SK-N-SH treated with all-trans-retinoic acid at 6 μM for 48 hours (cell line): ENCODE measurements at regions not wholly inside any gene's neighbourhood (a gene's known extent, or its start where the extent isn't known, plus 50 kb on each side); places are given as distances from the start of the nearest gene placed in this dataset.
"Not testable (repeated sequence)": the region's sequence is repeated elsewhere in the genome, so short reads cannot be mapped to it uniquely, and the experiment has no call there.

ENCODE experiments used
- ATAC-seq: fragments of 200-7000 bp; cut with Tn5 transposase; 3 replicates; pipeline ENCODE4 v1.9.1; 2020; ENCODE audit warnings: mild to moderate bottlenecking, moderate library complexity
- ARNTL ChIP-seq: fragments of 450-650 bp; formaldehyde crosslinking; IDR thresholded peaks from 2 replicates; pipeline ENCODE4 v1.5.0; 2020; ENCODE audit warnings: low read depth, mild to moderate bottlenecking, moderate library complexity, borderline replicate concordance
- BACH2 ChIP-seq: fragments of 250-450 bp; sonication (Bioruptor Pico); IDR thresholded peaks from 2 replicates; pipeline ENCODE4 v1.9.0; 2021; ENCODE audit warnings: mild to moderate bottlenecking, borderline replicate concordance
- CSDC2 ChIP-seq: fragments of 250-450 bp; sonication (Bioruptor Pico); IDR thresholded peaks from 2 replicates; pipeline ENCODE4 v1.5.0; 2020; ENCODE audit warnings: mild to moderate bottlenecking, moderate library complexity
- ESRRG ChIP-seq: fragments of 250-450 bp; sonication (Bioruptor Pico); IDR thresholded peaks from 2 replicates; pipeline ENCODE4 v1.6.1; 2021; ENCODE audit warnings: mild to moderate bottlenecking
- GLIS3 ChIP-seq: fragments of 250-450 bp; sonication (Bioruptor Pico); IDR thresholded peaks from 2 replicates; pipeline ENCODE4 v1.5.0; 2020; ENCODE audit warnings: mild to moderate bottlenecking, moderate library complexity
- ISL1 ChIP-seq: fragments of 250-450 bp; sonication (Bioruptor Pico); IDR thresholded peaks from 2 replicates; pipeline ENCODE4 v2.1.2; 2022; ENCODE audit warnings: mild to moderate bottlenecking, moderate library complexity
- OSR1 ChIP-seq: fragments of 250-450 bp; sonication (Bioruptor Pico); IDR thresholded peaks from 2 replicates; pipeline ENCODE4 v1.8.0; 2022; ENCODE audit warnings: moderate library complexity, mild to moderate bottlenecking, inconsistent platforms
- PPARA ChIP-seq: fragments of 250-450 bp; sonication (Bioruptor Pico); IDR thresholded peaks from 2 replicates; pipeline ENCODE4 v1.5.0; 2020; ENCODE audit warnings: mild to moderate bottlenecking, borderline replicate concordance
- RARB ChIP-seq: fragments of 250-450 bp; sonication (Bioruptor Pico); IDR thresholded peaks from 2 replicates; pipeline ENCODE4 v1.8.0; 2021; ENCODE audit warnings: mild to moderate bottlenecking, moderate library complexity
- SNAI2 ChIP-seq: fragments of 250-450 bp; sonication (Bioruptor Pico); IDR thresholded peaks from 2 replicates; pipeline ENCODE4 v1.5.0; 2020; ENCODE audit warnings: mild to moderate bottlenecking, moderate library complexity
- TCF4 ChIP-seq: fragments of 250-450 bp; sonication (Bioruptor Pico); IDR thresholded peaks from 2 replicates; pipeline ENCODE4 v1.8.0; 2021; ENCODE audit warnings: mild to moderate bottlenecking, moderate library complexity, borderline replicate concordance
- TOX ChIP-seq: fragments of 250-450 bp; sonication (Bioruptor Pico); IDR thresholded peaks from 2 replicates; pipeline ENCODE4 v1.8.0; 2021; ENCODE audit warnings: mild to moderate bottlenecking, moderate library complexity, borderline replicate concordance
- ZC3H10 ChIP-seq: fragments of 250-450 bp; sonication (Bioruptor Pico); IDR thresholded peaks from 2 replicates; pipeline ENCODE4 v1.5.1; 2021; ENCODE audit warnings: mild to moderate bottlenecking, moderate library complexity
- ZFP3 ChIP-seq: fragments of 250-450 bp; sonication (Bioruptor Pico); IDR thresholded peaks from 2 replicates; pipeline ENCODE4 v1.5.0; 2020; ENCODE audit warnings: mild to moderate bottlenecking, moderate library complexity
- ZFP30 ChIP-seq: fragments of 450-650 bp; formaldehyde crosslinking; IDR thresholded peaks from 2 replicates; pipeline ENCODE4 v1.5.0; 2022; ENCODE audit warnings: mild to moderate bottlenecking, moderate library complexity
- ZNF565 ChIP-seq: fragments of 450-650 bp; formaldehyde crosslinking; conservative IDR thresholded peaks from 2 replicates; pipeline ENCODE4 v1.5.0; 2020; ENCODE audit warnings: low read depth, mild to moderate bottlenecking, moderate library complexity
- ZNF70 ChIP-seq: fragments of 450-650 bp; formaldehyde crosslinking; IDR thresholded peaks from 2 replicates; pipeline ENCODE4 v1.5.0; 2020; ENCODE audit warnings: mild to moderate bottlenecking, moderate library complexity
- ZNF8 ChIP-seq: fragments of 450-650 bp; formaldehyde crosslinking; IDR thresholded peaks from 2 replicates; pipeline ENCODE4 v1.5.0; 2020; ENCODE audit warnings: mild to moderate bottlenecking, moderate library complexity
- TF ChIP-seq, protein P1 (sequence below): fragments of 250-450 bp; sonication (Bioruptor Pico); IDR thresholded peaks from 2 replicates; pipeline ENCODE4 v1.5.0; 2020; ENCODE audit warnings: mild to moderate bottlenecking, moderate library complexity
- TF ChIP-seq, protein P2 (sequence below): fragments of 250-450 bp; sonication (Bioruptor Pico); IDR thresholded peaks from 2 replicates; pipeline ENCODE4 v1.5.1; 2021; ENCODE audit warnings: mild to moderate bottlenecking, moderate library complexity
- TF ChIP-seq, protein P3 (sequence below): fragments of 250-450 bp; sonication (Bioruptor Pico); IDR thresholded peaks from 2 replicates; pipeline ENCODE4 v1.8.0; 2020; ENCODE audit warnings: mild to moderate bottlenecking, moderate library complexity, borderline replicate concordance
- TF ChIP-seq, protein P4 (sequence below): fragments of 250-450 bp; sonication (Bioruptor Pico); IDR thresholded peaks from 2 replicates; pipeline ENCODE4 v1.8.0; 2021; ENCODE audit warnings: low read depth, mild to moderate bottlenecking, moderate library complexity, borderline replicate concordance
- TF ChIP-seq, protein P5 (sequence below): fragments of 250-450 bp; sonication (Bioruptor Pico); IDR thresholded peaks from 2 replicates; pipeline ENCODE4 v1.5.1; 2020; ENCODE audit warnings: low read depth, mild to moderate bottlenecking, moderate library complexity

DNA sequence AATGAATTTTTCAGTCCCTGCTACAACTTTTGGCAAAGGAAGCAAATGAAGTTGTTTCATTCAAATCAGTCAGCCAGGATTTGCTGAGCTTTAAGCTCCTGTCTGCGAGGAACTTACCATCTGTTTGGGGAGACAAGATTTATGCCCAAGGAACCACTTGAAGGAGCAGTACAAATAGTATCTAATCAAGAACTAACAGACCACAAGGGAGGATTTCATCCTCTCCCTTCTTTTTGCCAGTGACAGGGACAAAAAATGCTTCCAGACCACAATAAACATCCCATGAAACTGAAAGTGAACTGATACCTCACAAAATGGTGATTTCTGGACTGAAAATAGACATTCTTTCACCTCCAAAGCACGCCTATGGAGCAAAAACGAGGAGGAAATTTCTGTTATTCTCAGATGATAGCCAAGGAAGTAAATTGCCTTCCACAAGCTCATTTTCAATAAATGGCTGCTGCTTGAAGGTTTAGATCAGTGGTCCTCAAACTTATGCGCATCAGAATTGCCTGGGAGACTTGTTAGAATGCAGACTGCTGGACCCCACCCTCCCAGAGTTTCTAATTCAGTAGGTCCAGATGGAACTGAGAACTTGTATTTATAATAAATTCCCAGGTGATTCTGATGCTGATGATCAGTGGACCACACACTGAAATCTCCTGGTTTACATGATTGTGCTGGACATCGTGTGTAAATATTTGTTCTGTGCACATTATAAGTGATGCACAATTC lies 202.4 kb upstream of the GADL1 start:
- TF ChIP-seq CSDC2 (CRISPR knock-in tag) = no peak
- TF ChIP-seq, protein P1, sequence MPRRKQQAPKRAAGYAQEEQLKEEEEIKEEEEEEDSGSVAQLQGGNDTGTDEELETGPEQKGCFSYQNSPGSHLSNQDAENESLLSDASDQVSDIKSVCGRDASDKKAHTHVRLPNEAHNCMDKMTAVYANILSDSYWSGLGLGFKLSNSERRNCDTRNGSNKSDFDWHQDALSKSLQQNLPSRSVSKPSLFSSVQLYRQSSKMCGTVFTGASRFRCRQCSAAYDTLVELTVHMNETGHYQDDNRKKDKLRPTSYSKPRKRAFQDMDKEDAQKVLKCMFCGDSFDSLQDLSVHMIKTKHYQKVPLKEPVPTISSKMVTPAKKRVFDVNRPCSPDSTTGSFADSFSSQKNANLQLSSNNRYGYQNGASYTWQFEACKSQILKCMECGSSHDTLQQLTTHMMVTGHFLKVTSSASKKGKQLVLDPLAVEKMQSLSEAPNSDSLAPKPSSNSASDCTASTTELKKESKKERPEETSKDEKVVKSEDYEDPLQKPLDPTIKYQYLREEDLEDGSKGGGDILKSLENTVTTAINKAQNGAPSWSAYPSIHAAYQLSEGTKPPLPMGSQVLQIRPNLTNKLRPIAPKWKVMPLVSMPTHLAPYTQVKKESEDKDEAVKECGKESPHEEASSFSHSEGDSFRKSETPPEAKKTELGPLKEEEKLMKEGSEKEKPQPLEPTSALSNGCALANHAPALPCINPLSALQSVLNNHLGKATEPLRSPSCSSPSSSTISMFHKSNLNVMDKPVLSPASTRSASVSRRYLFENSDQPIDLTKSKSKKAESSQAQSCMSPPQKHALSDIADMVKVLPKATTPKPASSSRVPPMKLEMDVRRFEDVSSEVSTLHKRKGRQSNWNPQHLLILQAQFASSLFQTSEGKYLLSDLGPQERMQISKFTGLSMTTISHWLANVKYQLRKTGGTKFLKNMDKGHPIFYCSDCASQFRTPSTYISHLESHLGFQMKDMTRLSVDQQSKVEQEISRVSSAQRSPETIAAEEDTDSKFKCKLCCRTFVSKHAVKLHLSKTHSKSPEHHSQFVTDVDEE (CRISPR knock-in tag) = no peak
- no peak for TF ChIP-seq ESRRG (CRISPR knock-in tag)
- no peak for TF ChIP-seq OSR1
- no peak for TF ChIP-seq ZNF565 (CRISPR knock-in tag)
- ATAC-seq = no peak

DNA sequence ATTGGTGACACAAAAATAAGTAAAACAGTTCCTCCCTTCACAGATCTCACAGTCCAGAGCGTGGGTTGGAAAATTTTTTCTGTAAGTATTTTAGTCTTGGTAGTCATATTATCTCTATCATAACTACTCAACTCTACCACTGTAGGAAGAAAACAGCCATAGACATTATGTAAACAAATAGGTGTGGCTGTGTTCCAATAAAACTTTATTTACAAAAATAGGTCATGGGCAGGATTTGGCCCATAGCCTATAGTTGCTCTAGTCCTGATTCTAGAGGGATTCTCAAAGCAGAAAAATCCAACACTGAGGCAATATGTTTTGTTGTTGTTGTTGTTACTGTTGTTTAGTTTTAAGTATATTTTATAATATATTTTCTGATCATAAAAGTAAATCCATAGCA lies 206.1 kb upstream of the GADL1 start:
- TF ChIP-seq TOX = no peak
- TF ChIP-seq ESRRG (CRISPR knock-in tag) = no peak
- no peak for TF ChIP-seq SNAI2 (CRISPR knock-in tag)
- no peak for TF ChIP-seq PPARA (CRISPR knock-in tag)
- TF ChIP-seq ZNF70 (CRISPR knock-in tag) = no peak
- no peak for TF ChIP-seq RARB
- no peak for TF ChIP-seq TCF4 (CRISPR knock-in tag)
- TF ChIP-seq ARNTL (CRISPR knock-in tag) = no peak
- TF ChIP-seq ZFP30 (CRISPR knock-in tag) = no peak
- TF ChIP-seq, protein P2, sequence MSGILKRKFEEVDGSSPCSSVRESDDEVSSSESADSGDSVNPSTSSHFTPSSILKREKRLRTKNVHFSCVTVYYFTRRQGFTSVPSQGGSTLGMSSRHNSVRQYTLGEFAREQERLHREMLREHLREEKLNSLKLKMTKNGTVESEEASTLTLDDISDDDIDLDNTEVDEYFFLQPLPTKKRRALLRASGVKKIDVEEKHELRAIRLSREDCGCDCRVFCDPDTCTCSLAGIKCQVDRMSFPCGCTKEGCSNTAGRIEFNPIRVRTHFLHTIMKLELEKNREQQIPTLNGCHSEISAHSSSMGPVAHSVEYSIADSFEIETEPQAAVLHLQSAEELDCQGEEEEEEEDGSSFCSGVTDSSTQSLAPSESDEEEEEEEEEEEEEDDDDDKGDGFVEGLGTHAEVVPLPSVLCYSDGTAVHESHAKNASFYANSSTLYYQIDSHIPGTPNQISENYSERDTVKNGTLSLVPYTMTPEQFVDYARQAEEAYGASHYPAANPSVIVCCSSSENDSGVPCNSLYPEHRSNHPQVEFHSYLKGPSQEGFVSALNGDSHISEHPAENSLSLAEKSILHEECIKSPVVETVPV (CRISPR knock-in tag) = no peak
- no peak for TF ChIP-seq ZNF565 (CRISPR knock-in tag)
- TF ChIP-seq ISL1 (CRISPR knock-in tag) = no peak
- TF ChIP-seq ZNF8 (CRISPR knock-in tag) = no peak
- TF ChIP-seq, protein P3, sequence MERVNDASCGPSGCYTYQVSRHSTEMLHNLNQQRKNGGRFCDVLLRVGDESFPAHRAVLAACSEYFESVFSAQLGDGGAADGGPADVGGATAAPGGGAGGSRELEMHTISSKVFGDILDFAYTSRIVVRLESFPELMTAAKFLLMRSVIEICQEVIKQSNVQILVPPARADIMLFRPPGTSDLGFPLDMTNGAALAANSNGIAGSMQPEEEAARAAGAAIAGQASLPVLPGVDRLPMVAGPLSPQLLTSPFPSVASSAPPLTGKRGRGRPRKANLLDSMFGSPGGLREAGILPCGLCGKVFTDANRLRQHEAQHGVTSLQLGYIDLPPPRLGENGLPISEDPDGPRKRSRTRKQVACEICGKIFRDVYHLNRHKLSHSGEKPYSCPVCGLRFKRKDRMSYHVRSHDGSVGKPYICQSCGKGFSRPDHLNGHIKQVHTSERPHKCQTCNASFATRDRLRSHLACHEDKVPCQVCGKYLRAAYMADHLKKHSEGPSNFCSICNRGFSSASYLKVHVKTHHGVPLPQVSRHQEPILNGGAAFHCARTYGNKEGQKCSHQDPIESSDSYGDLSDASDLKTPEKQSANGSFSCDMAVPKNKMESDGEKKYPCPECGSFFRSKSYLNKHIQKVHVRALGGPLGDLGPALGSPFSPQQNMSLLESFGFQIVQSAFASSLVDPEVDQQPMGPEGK (CRISPR knock-in tag) = no peak
- no peak for TF ChIP-seq GLIS3
- TF ChIP-seq ZFP3 (CRISPR knock-in tag) = no peak
- TF ChIP-seq CSDC2 (CRISPR knock-in tag) = no peak
- no peak for TF ChIP-seq BACH2 (CRISPR knock-in tag)
- TF ChIP-seq, protein P4, sequence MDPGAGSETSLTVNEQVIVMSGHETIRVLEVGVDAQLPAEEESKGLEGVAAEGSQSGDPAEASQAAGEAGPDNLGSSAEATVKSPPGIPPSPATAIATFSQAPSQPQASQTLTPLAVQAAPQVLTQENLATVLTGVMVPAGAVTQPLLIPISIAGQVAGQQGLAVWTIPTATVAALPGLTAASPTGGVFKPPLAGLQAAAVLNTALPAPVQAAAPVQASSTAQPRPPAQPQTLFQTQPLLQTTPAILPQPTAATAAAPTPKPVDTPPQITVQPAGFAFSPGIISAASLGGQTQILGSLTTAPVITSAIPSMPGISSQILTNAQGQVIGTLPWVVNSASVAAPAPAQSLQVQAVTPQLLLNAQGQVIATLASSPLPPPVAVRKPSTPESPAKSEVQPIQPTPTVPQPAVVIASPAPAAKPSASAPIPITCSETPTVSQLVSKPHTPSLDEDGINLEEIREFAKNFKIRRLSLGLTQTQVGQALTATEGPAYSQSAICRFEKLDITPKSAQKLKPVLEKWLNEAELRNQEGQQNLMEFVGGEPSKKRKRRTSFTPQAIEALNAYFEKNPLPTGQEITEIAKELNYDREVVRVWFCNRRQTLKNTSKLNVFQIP (CRISPR knock-in tag) = no peak
- TF ChIP-seq OSR1 = no peak
- ATAC-seq = no peak

DNA sequence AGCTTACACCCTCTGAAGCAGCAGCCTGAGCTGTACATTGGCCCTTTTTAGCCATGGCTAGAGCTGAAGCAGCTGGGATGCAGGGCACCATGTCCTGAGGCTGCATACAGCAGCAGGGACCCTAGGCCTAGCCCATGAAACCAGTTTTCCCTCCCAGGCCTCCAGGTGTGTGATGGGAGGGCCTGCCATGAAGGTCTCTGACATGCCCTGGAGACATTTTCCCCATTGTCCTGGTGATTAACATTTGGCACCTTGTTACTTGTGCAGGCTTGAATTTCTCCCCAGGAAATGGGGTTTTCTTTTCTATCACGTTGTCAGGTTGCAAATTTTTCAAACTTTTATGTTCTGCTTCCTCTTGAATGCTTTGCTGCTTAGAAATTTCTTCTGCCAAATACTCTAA lies 206.8 kb upstream of the GADL1 start:
- ATAC-seq = not testable (repeated sequence)

DNA sequence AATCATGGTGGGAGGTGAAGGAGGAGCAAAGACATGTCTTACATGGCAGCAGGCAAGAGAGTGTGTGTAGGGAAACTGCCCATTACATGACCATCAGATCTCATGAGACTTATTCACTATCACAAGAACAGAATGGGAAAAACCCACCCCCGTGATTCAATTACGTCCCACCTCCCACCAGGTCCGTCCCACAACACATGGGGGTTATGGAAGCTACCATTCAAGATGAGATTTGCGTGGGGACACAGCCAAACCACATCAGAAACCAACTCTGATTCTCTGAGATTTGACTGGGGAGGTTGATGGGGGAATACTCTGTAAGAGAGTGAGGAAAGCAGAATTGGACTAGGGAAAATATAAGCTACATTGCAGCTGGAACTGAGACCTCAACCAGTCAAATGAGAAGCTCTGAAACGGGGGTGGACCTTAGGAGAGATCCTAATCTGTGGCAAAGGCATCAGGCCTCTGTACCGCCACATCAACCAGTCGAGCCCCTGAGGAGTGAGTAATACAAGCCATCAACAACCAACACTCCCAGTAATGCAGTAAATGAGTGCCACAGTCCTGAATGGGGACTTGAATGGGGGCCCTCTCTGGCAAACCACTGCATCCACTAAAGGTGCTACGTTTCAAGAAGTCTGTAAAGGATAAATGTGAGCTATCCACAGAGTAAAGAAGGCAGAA lies 207.9 kb upstream of the GADL1 start:
- ATAC-seq = no peak
- TF ChIP-seq TOX (no peak), ZNF565 (CRISPR knock-in tag) (no peak), PPARA (CRISPR knock-in tag) (no peak), ESRRG (CRISPR knock-in tag) (no peak), ZFP30 (CRISPR knock-in tag) (no peak), ZC3H10 (CRISPR knock-in tag) (no peak), ARNTL (CRISPR knock-in tag) (no peak)
- TF ChIP-seq, protein P5, sequence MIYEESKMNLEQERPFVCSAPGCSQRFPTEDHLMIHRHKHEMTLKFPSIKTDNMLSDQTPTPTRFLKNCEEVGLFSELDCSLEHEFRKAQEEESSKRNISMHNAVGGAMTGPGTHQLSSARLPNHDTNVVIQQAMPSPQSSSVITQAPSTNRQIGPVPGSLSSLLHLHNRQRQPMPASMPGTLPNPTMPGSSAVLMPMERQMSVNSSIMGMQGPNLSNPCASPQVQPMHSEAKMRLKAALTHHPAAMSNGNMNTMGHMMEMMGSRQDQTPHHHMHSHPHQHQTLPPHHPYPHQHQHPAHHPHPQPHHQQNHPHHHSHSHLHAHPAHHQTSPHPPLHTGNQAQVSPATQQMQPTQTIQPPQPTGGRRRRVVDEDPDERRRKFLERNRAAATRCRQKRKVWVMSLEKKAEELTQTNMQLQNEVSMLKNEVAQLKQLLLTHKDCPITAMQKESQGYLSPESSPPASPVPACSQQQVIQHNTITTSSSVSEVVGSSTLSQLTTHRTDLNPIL (CRISPR knock-in tag) = no peak
- TF ChIP-seq, protein P1 (CRISPR knock-in tag) = no peak
